ENCODE measurements at regions not wholly inside any gene's neighbourhood (a gene's known extent, or its start where the extent isn't known, plus 50 kb on each side); places are given as distances from the start of the nearest gene placed in this dataset.

GRCh38 chr2:12253167-12253778 is 463.5 kb upstream of the TRIB2 start:
- no peak for TF ChIP-seq POLR2A (IDR thresholded peaks at IDR 0.05)
- no peak for TF ChIP-seq CTCF (IDR thresholded peaks at IDR 0.05)
- no peak for DNase-seq
- no peaks in the 10 kb centered on the region for H3K4me1 ChIP-seq

GRCh38 chr2:12254280-12254860 is 462.4 kb upstream of the TRIB2 start:
- no peak for TF ChIP-seq POLR2A (IDR thresholded peaks at IDR 0.05)
- no peak for TF ChIP-seq CTCF (IDR thresholded peaks at IDR 0.05)
- H3K27ac ChIP-seq = no peak overlapping the region
- no peaks in the 10 kb centered on the region for H3K27me3 ChIP-seq
- H3K36me3 ChIP-seq = no peaks in the 10 kb centered on the region
- H3K4me1 ChIP-seq = no peaks in the 10 kb centered on the region
- DNase-seq = no peak
- no peaks in the 10 kb centered on the region for H3K9me3 ChIP-seq
- H3K4me3 ChIP-seq = no peak overlapping the region

More at GRCh38 chr2:12253167-12253778, 463.5 kb upstream of the TRIB2 start:
- Histone ChIP-seq H3K4me3 (no peak overlapping the region), H3K27ac (no peak overlapping the region), H3K9me3 (no peaks in the 10 kb centered on the region), H3K36me3 (no peaks in the 10 kb centered on the region), H3K27me3 (no peaks in the 10 kb centered on the region)

GRCh38 chr2:12256206-12256605 is 460.5 kb upstream of the TRIB2 start:
- Histone ChIP-seq H3K36me3 (no peaks in the 10 kb centered on the region), H3K9me3 (no peaks in the 10 kb centered on the region), H3K4me1 (no peaks in the 10 kb centered on the region), H3K4me3 (no peak overlapping the region), H3K27me3 (no peaks in the 10 kb centered on the region), H3K27ac (no peak overlapping the region)
- DNase-seq = no peak
- TF ChIP-seq POLR2A (IDR thresholded peaks at IDR 0.05) (no peak), CTCF (IDR thresholded peaks at IDR 0.05) (no peak)

GRCh38 chr2:12257476-12257875 is 459.3 kb upstream of the TRIB2 start:
- no peaks in the 10 kb centered on the region for H3K27me3 ChIP-seq
- H3K27ac ChIP-seq = no peak overlapping the region
- H3K4me1 ChIP-seq = no peaks in the 10 kb centered on the region
- DNase-seq = no peak
- H3K4me3 ChIP-seq = no peak overlapping the region
- no peaks in the 10 kb centered on the region for H3K9me3 ChIP-seq
- H3K36me3 ChIP-seq = no peaks in the 10 kb centered on the region
- TF ChIP-seq POLR2A (IDR thresholded peaks at IDR 0.05) (no peak), CTCF (IDR thresholded peaks at IDR 0.05) (no peak)

GRCh38 chr2:12259493-12259892 is 457.2 kb upstream of the TRIB2 start:
- Histone ChIP-seq H3K4me1 (no peaks in the 10 kb centered on the region), H3K4me3 (no peak overlapping the region), H3K27ac (no peak overlapping the region), H3K9me3 (no peaks in the 10 kb centered on the region), H3K27me3 (no peaks in the 10 kb centered on the region), H3K36me3 (no peaks in the 10 kb centered on the region)
- no peak for TF ChIP-seq CTCF (IDR thresholded peaks at IDR 0.05)
- no peak for TF ChIP-seq POLR2A (IDR thresholded peaks at IDR 0.05)
- no peak for DNase-seq

Measured in Peyer's patch (tissue), 4 donors.